Activated CD4-positive, alpha-beta T cell treated with anti-CD3 and anti-CD28 coated beads, Interleukin-2, amount 50 U/mL, for 16 hours (primary cell): ENCODE measurements at regions not wholly inside any gene's neighbourhood (a gene's known extent, or its start where the extent isn't known, plus 50 kb on each side); places are given as distances from the start of the nearest gene placed in this dataset.
"Not testable (repeated sequence)": the region's sequence is repeated elsewhere in the genome, so short reads cannot be mapped to it uniquely, and the experiment has no call there.

ENCODE experiments used
- DNase-seq: peaks from one replicate; pipeline ENCODE4 v3.0.0-alpha.2; 2020

DNA sequence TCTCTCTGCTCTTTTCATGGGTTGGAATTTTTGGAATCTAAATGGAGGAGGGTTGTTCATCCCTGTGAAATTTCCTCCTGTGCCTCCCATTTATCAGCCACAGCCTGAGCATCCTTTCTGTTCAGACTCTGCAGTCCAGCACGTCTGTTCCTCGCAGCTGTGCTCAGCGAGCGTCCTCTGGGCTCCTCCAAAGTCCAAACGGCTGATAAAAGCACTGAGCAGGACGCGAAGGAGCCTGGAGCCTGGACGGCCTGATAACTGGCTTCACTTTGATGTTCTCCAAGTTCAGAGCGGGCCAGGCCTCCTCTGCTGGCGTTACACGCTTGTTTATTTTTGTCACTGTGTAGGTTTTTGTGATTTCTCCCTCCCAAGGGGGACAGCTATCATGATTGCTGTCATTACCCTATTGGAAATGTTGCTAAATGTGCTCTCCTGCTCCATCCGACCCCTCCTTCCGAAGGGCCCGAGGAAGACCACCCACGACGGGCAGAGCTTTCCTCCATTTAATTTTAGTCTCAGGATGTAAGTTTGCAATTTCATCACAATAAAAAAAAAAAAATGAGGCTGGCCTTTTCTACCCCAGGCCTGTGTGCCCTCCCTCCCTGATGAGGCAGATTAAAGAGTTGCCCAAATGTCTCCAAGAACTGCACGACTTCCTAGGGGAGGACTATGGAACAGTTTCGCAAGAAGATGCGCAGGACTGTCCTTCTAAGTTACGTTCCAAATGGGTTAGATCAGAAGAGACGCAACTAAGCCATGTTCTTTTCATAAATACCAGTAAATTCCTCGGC, 290.5 kb upstream of the FOXF1 start:
- DNase-seq, result no peak

DNA sequence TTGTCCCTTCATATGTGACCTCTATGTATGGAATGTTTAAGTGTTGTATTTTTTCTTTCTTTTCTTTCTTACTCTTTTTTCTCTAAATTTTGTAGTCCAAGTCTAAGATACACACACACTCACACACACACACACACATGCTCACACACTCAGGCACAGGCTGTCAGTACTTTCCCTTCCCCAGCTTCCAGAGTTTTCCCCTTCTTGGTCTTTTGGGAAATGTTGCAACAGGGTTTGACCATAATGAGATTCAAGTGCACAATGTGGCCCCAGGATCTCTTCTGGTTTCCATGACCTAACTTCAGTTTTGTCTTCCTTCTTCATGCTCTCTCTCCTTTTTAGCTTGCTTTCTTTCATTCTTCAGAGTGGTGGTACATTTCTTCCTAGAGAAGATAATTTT, 289.8 kb upstream of the FOXF1 start:
- no peak for DNase-seq

DNA sequence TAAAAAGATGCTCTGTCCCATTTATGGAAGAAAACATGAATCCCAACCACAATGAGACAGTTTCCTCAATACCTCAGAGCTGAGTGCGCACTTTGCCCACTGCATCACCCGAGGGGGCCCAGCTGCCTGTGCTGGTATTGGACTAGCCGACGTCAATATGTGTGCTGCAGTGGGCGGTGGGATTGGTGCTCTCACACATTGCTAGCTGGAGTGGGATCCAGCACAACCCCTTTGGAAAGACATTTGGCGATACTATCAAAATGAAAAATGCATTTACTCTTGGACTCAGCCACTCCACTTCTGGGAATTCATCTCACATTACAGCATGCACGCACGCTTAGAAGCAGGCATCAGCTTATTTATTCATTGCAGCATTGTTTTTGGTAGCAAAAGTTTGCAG, 289.2 kb upstream of the FOXF1 start:
- DNase-seq, result no peak

DNA sequence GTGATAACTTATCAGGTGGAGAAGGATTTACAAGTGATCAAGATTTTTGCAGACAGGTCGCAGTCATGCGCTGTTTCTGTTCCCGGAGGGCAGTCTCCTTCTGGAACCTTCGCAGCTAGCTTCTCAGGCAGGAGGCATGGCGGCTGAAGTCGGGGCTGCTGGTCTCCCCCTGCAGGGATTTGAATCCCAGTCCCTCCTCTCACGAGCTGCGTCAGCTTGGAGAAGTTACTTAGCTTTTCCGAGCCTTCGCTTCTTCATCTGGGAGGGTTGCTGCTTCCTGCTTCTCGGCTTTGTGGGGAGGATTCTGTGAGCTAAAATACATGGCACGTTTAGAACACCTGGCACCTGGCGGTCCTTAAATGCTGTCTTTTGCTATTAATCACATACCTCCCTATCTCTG, 287.8 kb upstream of the FOXF1 start:
- no peak for DNase-seq

DNA sequence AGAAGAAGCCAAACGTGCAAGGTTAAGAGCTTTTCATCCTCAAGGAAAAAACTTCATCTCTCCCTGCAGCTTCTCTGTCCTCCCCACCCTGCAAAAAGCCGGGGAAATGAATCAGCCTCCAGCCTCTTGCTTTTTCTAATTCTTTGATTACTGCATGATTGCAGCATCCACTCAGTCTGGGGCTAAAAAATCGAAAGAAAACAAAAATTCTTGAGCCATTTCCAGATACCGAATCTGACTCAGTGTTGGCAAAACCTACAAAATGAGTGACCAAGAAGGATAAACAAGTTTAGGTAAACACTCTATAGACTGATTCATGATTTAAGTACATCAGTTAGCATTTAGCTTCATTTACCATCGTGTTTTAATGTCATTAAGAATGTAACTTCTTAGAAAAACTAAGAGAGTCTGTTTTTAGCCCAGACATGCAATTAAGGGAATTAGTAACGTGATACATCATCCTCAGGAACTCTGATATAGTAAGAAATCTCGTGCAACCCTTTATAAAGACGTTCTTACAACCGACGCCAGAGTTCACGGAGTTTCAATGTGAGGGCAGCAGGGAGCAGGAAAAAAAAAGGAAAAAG, 287.3 kb upstream of the FOXF1 start:
- no peak for DNase-seq

DNA sequence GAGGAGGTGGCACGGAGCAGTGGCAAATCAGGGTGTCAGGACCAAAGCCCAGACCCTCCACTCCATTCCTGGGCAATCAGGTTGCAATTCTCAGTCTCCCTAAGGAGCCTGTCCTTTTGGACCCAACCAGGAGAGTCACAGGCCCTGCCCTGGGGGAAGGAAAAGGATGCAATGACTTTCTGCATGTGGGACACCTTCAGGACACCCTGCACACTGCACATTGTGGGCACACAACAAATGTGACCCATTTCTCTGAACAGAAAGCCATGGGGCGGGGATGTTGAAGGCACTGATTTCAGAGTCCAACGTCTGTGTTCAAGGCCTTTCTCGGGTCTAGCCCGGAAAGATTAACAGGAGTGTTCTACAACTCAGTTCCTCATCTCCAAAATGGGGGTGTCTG, 286.2 kb upstream of the FOXF1 start:
- DNase-seq, result no peak

DNA sequence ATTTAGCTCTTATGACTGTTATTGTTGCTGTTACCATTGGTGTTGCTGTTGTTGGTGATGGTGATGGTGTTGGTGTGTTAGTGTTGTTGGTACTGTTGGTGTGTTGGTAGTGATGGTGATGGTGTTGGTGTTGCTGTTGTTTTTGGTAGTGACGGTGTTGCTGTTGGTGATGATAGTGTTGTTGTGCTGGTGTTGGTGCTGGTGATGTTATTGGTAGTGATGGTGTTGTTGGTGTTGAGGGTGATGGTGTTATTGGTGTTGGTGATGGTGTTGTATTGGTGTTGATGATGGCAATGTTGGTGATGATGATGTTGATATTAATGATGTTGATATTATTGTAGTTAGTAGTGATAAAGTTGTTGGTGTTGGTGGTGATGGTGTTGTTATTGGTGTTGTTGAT, 285.7 kb upstream of the FOXF1 start:
- DNase-seq, result no peak

DNA sequence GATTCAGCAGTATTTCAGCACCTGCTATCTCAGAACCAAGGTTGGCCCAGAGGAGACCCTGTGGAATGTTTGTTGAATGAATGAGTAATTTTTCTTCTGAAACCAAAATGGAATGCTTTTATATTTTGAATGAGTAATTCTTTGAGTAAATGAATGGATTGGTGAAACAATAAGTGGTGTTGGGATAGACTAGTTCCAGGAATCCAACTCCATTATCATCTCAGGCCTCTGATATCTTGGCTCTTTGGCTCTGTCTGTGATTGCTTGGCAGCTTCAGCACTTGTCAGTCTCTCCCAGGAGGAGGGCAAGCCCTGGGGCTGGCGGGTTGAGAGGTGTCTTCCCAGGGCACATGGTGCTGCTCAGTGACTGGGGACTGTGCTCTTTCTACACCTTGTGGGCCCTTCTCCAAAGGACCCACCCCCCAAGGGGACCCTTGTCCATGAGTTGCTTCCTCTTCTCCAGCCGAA, 284.4 kb upstream of the FOXF1 start:
- no peak for DNase-seq

DNA sequence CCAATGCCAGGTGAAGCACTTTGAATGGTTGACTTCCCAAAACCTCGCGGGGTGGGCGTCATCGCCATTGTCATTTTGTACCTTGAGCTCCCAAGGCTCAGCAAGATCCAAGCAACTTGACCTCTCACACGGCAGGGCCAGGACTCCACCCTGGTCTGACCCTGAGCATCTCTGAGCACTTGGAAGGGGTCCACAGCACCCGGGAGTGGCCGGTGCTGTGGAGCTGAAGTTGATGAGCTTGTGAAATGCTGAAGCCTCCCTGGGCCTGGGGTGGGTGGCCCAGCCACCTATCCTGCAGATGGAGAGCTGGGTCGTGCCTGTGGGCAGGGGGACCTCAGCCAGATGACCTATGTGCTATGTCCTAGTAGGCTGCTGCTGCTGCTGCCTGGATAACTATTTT, 283.3 kb upstream of the FOXF1 start:
- DNase-seq, result no peak

DNA sequence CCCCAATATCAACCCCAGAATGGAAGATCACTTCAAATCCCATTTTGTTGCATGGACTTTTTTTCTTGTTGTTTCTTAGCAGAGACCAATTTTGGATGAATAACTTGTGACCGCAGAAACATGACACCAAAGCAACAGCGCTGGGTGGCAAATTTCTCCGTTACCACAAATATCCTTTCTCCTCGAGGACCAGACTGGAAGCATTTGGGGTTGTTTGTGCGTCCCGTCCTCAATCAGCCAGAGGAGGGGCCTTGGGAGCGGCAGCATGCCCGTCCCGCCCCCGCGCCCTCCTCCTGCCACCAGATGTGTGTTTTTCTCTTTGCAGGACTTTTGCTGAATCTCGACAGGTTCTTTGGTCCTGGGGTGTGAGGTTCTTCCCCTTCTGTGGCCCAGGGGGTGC, 282.5 kb upstream of the FOXF1 start:
- no peak for DNase-seq

DNA sequence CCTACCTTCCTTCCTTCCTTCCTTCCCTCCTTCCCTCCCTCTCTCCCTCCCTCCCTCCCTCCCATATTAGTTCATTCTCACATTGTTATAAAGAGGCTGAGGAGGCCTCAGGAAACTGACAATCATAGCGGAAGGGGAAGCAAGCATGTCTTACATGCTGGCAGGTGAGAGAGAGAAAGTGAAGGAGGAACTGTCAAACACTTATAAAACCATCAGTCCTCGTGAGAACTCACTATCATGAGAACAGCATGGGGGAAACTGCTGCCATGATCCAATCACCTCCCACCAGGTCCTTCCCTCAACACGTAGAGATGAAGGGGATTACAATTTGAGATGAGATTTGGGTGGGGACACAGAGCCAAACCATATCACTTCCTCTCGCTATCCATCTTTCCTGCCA, 281.6 kb upstream of the FOXF1 start:
- no peak for DNase-seq

DNA sequence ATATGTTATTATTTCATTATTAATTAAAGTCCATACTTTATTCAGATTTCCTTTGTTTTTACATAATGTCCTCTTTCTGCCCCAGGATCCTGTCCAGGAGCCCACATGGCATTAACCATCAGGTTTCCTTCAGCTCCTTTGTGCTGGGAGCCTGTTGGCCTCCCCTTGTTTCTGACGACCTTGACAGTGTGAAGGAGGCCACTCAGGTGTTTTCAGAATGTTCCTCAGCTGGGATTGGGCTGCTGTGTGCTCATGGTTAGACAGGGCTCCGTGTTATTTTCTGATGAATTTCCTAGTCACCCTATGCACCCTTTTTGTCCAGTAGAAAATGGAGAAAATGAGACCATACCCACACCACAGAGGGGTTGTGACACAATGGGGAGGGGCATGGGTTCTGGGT, 281.0 kb upstream of the FOXF1 start:
- no peak for DNase-seq

DNA sequence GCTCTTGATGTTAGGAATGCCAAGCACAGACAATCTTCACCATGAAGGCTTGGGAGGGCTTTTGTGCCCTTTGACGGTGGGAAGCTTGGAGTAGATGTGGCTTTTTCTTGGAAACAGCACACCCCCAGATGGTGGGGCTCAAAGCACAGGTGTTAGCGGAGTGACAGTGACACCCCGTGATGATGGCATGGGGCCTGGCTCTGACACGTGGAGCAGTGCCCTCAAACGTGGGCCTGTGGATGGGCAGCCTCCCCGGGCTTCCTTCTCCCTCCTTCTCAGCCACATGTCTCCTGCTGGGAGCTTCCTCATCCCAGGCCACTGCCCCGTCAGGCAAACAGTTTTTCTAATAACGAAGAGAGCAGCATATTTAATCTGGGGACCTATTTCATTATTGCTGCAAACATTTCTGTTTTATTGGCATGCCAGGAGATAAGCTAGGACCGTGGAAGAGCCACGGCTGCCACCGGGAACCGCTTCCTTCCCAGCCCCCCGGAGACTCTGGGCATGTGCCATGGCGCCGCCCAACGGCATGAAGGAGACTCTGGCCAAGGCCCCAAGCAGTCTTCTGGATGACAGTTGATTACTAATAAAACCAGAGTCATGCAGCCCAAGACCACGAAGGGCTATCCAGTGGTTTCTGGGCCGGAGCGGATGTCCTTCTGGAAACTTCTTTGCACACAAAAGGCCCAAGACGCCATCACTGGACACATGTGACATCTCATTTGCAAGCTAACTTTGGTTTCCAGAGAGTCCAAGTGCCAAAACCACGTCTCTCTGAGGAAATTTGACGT, 280.3 kb upstream of the FOXF1 start:
- no peak for DNase-seq

DNA sequence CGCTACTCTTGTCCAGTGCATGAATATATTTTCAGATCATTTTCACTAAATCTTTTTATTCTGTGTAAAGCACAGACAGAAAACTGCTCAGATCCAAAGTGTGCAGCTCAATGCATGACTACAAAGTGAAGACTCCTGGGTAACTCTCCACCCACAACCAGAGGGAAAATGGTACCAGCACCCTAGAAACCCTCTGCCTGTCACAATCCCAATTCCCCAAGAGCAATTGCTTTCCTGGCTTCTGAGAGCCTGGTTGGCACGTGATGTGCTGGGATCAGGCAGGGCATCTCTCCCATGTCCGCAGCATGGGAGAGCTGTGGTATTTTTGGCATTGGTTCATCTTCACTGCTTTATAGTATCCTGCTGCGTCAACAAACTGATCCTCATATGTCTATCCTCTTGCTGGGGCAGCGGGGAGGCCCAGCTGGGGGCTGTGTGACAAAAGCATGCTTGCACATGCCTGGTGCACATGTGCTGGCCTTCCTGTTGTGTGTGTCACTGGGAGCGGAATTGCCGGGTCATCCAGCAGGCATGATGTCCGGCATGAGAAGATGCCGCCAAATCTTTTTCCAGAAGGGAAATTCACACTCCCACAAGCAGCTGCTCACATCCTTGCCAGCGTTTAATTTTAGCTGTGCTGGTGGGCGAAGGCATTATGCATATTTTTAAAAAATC, 278.9 kb upstream of the FOXF1 start:
- DNase-seq, result no peak

DNA sequence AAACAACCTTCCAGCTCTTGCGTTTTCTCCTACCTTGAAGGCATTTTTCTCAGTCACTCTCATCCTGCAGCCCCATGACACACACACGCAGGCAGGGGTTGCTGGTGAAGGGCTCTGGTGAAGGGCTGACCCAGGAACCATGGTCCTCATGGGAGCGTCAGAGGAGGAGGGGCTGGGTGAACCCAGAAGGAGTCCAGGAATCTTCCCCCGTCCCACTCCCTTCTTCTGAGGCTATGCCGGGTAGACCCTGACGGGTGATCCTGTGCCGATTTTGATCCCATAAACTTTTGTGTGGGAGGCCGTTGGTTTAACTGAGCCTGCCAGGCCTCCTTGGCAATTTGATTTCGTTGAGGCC, 278.4 kb upstream of the FOXF1 start:
- no peak for DNase-seq

DNA sequence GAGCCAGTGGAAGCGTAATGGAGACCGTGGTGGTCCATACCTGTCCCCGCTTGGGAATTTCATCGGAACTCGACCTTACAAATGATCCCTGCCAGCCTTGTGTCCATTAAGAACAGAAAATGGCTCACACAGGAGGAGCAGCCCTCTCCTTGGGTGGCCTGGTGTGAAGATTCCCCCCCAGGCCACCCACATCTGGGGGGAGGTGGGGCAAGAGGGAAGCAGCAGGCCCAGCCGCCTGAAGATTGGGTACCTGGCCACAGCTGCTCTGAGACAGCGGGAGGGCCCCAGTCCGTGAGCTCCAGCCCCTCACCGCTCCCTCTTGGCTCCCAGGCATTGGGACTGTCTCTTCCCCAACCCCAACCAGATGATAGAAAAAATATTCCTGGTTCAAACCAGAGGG, 277.8 kb upstream of the FOXF1 start:
- no peak for DNase-seq

DNA sequence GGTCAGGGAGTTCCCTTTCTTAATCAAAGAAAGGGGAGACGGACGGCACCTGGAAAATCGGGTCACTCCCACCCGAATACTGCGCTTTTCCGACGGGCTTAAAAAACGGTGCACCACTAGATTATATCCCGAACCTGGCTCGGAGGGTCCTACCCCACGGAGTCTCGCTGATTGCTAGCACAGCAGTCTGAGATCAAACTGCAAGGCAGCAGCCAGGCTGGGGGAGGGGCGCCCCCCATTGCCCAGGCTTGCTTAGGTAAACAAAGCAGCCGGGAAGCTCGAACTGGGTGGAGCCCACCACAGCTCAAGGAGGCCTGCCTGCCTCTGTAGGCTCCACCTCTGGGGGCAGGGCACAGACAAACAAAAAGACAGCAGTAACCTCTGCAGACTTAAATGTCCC, 276.8 kb upstream of the FOXF1 start:
- not testable (repeated sequence) for DNase-seq

DNA sequence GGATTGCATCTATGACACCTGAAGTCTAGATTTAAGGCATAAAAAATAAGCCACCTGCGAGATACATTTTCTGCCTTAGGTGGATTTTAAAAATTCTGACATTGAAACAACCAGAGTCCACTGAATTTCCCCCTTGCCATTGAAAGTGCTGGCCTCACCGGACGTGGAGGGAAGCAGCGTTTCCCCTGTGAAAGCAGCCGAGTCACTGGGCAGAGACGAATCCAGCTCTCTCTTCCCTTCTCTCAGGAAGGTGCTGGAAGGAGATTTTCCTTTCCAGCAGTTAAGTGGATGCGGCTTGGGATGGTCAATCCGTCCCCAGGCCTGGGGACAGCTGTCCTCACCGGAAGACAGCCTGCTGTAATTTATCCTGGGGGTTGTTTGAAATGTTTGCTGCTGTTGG, 270.9 kb upstream of the FOXF1 start:
- no peak for DNase-seq

DNA sequence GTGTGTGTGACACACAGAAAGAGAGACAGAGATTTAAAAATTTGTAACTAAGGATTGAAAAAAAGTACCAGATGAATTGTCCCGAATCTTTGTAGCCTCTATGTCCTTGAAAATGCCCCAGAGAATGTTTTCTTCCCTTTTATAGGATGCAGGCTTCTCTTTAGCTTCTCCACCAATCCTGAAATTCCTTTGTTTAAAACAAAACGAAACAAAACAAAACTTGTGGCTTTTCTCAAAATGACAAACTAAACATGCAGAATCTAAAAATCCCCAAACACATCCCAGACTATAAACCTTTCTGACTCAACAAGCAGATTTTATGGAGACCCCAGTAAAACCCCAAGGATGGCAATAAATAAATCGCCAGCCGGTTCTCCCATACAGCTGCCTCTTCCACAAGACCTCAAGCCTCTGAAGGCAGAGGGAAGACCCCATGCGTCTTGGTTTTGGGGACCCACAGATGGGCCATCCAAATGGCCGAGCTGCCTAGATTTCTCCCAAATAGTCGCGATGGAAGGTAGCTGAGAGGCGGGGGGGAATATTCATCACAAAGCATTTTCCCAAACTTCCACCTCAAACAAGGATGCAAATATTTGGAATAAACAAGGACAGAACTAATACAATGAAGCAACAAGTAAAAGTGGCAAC, 269.5 kb upstream of the FOXF1 start:
- no peak for DNase-seq

DNA sequence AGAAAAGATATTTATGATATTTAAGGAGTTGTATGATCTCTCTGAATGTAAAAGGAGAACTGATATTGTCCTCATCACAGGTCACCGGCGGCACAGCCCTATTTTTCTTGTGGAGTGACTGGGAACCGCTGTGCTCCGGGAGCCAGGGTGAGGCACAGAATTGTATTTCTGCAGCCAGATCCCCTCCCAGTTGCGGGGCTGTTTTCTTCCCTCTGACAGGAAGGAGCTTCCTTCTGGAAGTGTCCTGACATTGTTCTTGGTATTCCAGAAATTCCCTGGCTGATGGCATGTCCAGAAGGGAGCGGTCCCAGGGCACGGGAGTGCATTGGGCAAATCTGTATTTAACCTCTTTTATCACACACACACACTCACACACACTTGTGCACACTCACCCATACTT, 268.6 kb upstream of the FOXF1 start:
- no peak for DNase-seq

DNA sequence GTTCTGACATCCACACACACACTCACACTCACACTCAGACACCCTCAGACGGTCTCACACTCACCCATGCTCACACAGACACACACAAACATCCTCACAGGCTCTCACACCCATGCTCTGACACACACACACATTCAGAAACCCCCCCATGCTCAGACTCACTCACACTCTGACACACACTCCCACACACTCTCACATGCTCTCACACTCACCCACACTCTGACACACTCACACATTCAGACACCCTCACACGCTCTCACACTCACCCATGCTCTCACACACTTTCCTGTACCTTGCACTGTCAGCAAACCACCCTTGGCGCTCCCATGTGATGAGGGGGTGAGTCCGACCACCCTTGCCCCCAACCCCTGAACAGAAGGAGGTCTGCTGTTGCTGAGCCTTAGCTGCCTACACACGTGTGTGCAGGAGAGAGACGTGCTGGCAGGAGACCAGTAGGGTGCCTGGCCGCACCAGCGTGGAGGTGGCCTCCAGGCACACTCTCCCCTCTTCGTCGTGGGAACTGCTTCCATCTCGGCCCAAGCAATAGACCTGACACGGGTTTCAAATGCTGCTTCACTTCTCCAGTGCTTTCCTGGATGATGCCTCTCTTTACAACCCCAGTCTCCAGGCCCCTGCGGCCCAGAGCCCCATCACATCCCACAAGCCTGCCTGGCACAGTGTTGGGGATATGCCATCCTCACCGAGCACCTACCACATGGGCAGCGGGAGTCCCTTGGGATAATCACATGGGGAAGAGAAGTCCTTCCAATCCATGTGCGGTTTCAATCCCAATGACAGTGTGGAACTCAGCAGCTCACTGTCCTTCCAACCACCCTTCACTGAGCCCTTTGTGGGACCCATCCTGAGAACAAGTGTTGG, 267.8 kb upstream of the FOXF1 start:
- no peak for DNase-seq

DNA sequence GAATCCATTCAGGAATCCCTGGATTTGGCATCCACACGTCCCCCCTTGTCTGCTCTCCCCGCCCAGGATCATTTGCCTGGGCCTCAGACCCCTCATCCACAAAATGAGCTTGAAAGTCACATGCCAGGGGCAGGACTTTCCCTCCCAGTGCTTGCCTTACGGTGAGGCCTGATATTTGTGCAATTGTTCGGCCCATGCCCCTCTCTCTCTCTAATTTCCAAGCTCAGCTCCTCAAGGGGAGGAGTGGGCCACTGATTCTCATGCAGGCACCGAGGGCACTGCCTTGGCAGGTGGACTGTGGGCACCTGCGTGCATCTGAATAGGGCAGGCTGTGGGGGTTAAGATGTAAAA, 267.2 kb upstream of the FOXF1 start:
- no peak for DNase-seq
